ENCODE measurements at regions not wholly inside any gene's neighbourhood (a gene's known extent, or its start where the extent isn't known, plus 50 kb on each side); places are given as distances from the start of the nearest gene placed in this dataset.

- no peaks in the 10 kb centered on the region for H3K4me1 ChIP-seq (ENCODE audit: control insufficient read depth, insufficient read depth, low read length)
- no peak overlapping the region for H3K27ac ChIP-seq (ENCODE audit: insufficient read depth, low read depth, low read length, poor library complexity, severe bottlenecking)
- no peaks in the 10 kb centered on the region for H3K27me3 ChIP-seq (ENCODE audit: control insufficient read depth, insufficient read depth, low read length, poor library complexity, severe bottlenecking)
- H3K36me3 ChIP-seq (ENCODE audit: control insufficient read depth, insufficient read depth, low read length) = no peaks in the 10 kb centered on the region
- WGBS, 2 experiments = 91 to 93% methylated on average over 7 of the region's 7 CpGs
- no peaks in the 10 kb centered on the region for H3K9me3 ChIP-seq (ENCODE audit: control insufficient read depth, low read length)
- no peak overlapping the region for H3K4me3 ChIP-seq (ENCODE audit: insufficient read depth, low read depth, low read length)
Observed at GRCh38 chr6:165976684-165977083, 191.0 kb downstream of the TBXT start.

- Histone ChIP-seq H3K27ac (ENCODE audit: insufficient read depth, low read depth, low read length, poor library complexity, severe bottlenecking) (no peak overlapping the region), H3K27me3 (ENCODE audit: control insufficient read depth, insufficient read depth, low read length, poor library complexity, severe bottlenecking) (no peaks in the 10 kb centered on the region), H3K9me3 (ENCODE audit: control insufficient read depth, low read length) (no peaks in the 10 kb centered on the region), H3K4me1 (ENCODE audit: control insufficient read depth, insufficient read depth, low read length) (no peaks in the 10 kb centered on the region), H3K4me3 (ENCODE audit: insufficient read depth, low read depth, low read length) (no peak overlapping the region), H3K36me3 (ENCODE audit: control insufficient read depth, insufficient read depth, low read length) (no peaks in the 10 kb centered on the region)
- 84 to 86% methylated on average over 7 of the region's 7 CpGs for WGBS, 2 experiments
Observed at GRCh38 chr6:165974817-165975216, 192.8 kb downstream of the TBXT start.

- no peak overlapping the region for H3K4me3 ChIP-seq (ENCODE audit: insufficient read depth, low read depth, low read length)
- no peaks in the 10 kb centered on the region for H3K4me1 ChIP-seq (ENCODE audit: control insufficient read depth, insufficient read depth, low read length)
- no peaks in the 10 kb centered on the region for H3K9me3 ChIP-seq (ENCODE audit: control insufficient read depth, low read length)
- 90 to 94% methylated on average over 7 of the region's 7 CpGs for WGBS, 2 experiments
- no peaks in the 10 kb centered on the region for H3K27me3 ChIP-seq (ENCODE audit: control insufficient read depth, insufficient read depth, low read length, poor library complexity, severe bottlenecking)
- H3K36me3 ChIP-seq (ENCODE audit: control insufficient read depth, insufficient read depth, low read length) = no peaks in the 10 kb centered on the region
- H3K27ac ChIP-seq (ENCODE audit: insufficient read depth, low read depth, low read length, poor library complexity, severe bottlenecking) = no peak overlapping the region
Observed at GRCh38 chr6:165973473-165973872, 194.2 kb downstream of the TBXT start.

- Histone ChIP-seq H3K27me3 (ENCODE audit: control insufficient read depth, insufficient read depth, low read length, poor library complexity, severe bottlenecking) (no peaks in the 10 kb centered on the region), H3K4me3 (ENCODE audit: insufficient read depth, low read depth, low read length) (no peak overlapping the region), H3K36me3 (ENCODE audit: control insufficient read depth, insufficient read depth, low read length) (no peaks in the 10 kb centered on the region), H3K4me1 (ENCODE audit: control insufficient read depth, insufficient read depth, low read length) (no peaks in the 10 kb centered on the region), H3K9me3 (ENCODE audit: control insufficient read depth, low read length) (no peaks in the 10 kb centered on the region), H3K27ac (ENCODE audit: insufficient read depth, low read depth, low read length, poor library complexity, severe bottlenecking) (no peak overlapping the region)
- WGBS, 2 experiments = 79 to 80% methylated on average over 12 of the region's 12 CpGs
Observed at GRCh38 chr6:165972139-165972802, 195.4 kb downstream of the TBXT start.

GRCh38 chr6:165971202-165971601 is 196.4 kb downstream of the TBXT start:
- H3K4me3 ChIP-seq (ENCODE audit: insufficient read depth, low read depth, low read length) = no peak overlapping the region
- no peaks in the 10 kb centered on the region for H3K4me1 ChIP-seq (ENCODE audit: control insufficient read depth, insufficient read depth, low read length)
- H3K27me3 ChIP-seq (ENCODE audit: control insufficient read depth, insufficient read depth, low read length, poor library complexity, severe bottlenecking) = no peaks in the 10 kb centered on the region
- H3K9me3 ChIP-seq (ENCODE audit: control insufficient read depth, low read length) = no peaks in the 10 kb centered on the region
- no peaks in the 10 kb centered on the region for H3K36me3 ChIP-seq (ENCODE audit: control insufficient read depth, insufficient read depth, low read length)
- 89 to 91% methylated on average over 4 of the region's 4 CpGs for WGBS, 2 experiments
- H3K27ac ChIP-seq (ENCODE audit: insufficient read depth, low read depth, low read length, poor library complexity, severe bottlenecking) = no peak overlapping the region

GRCh38 chr6:165970001-165970400 is 197.7 kb downstream of the TBXT start:
- no peaks in the 10 kb centered on the region for H3K9me3 ChIP-seq (ENCODE audit: control insufficient read depth, low read length)
- H3K4me1 ChIP-seq (ENCODE audit: control insufficient read depth, insufficient read depth, low read length) = no peaks in the 10 kb centered on the region
- H3K27me3 ChIP-seq (ENCODE audit: control insufficient read depth, insufficient read depth, low read length, poor library complexity, severe bottlenecking) = no peaks in the 10 kb centered on the region
- WGBS, 2 experiments = 82 to 85% methylated on average over 4 of the region's 4 CpGs
- no peak overlapping the region for H3K4me3 ChIP-seq (ENCODE audit: insufficient read depth, low read depth, low read length)
- no peak overlapping the region for H3K27ac ChIP-seq (ENCODE audit: insufficient read depth, low read depth, low read length, poor library complexity, severe bottlenecking)
- no peaks in the 10 kb centered on the region for H3K36me3 ChIP-seq (ENCODE audit: control insufficient read depth, insufficient read depth, low read length)

- no peaks in the 10 kb centered on the region for H3K36me3 ChIP-seq (ENCODE audit: control insufficient read depth, insufficient read depth, low read length)
- H3K27me3 ChIP-seq (ENCODE audit: control insufficient read depth, insufficient read depth, low read length, poor library complexity, severe bottlenecking) = no peaks in the 10 kb centered on the region
- no peak overlapping the region for H3K27ac ChIP-seq (ENCODE audit: insufficient read depth, low read depth, low read length, poor library complexity, severe bottlenecking)
- H3K9me3 ChIP-seq (ENCODE audit: control insufficient read depth, low read length) = no peaks in the 10 kb centered on the region
- 95 to 97% methylated on average over 4 to 5 of the region's 6 CpGs for WGBS, 2 experiments
- H3K4me1 ChIP-seq (ENCODE audit: control insufficient read depth, insufficient read depth, low read length) = no peaks in the 10 kb centered on the region
- no peak overlapping the region for H3K4me3 ChIP-seq (ENCODE audit: insufficient read depth, low read depth, low read length)
Observed at GRCh38 chr6:165969184-165969583, 198.5 kb downstream of the TBXT start.

GRCh38 chr6:165968408-165968807 is 199.2 kb downstream of the TBXT start:
- 95% methylated on average over 3 of the region's 3 CpGs for WGBS, 2 experiments
- no peak overlapping the region for H3K4me3 ChIP-seq (ENCODE audit: insufficient read depth, low read depth, low read length)
- H3K36me3 ChIP-seq (ENCODE audit: control insufficient read depth, insufficient read depth, low read length) = no peaks in the 10 kb centered on the region
- no peaks in the 10 kb centered on the region for H3K4me1 ChIP-seq (ENCODE audit: control insufficient read depth, insufficient read depth, low read length)
- no peak overlapping the region for H3K27ac ChIP-seq (ENCODE audit: insufficient read depth, low read depth, low read length, poor library complexity, severe bottlenecking)
- H3K9me3 ChIP-seq (ENCODE audit: control insufficient read depth, low read length) = no peaks in the 10 kb centered on the region
- no peaks in the 10 kb centered on the region for H3K27me3 ChIP-seq (ENCODE audit: control insufficient read depth, insufficient read depth, low read length, poor library complexity, severe bottlenecking)

- Histone ChIP-seq H3K36me3 (ENCODE audit: control insufficient read depth, insufficient read depth, low read length) (no peaks in the 10 kb centered on the region), H3K9me3 (ENCODE audit: control insufficient read depth, low read length) (no peaks in the 10 kb centered on the region), H3K4me3 (ENCODE audit: insufficient read depth, low read depth, low read length) (no peak overlapping the region), H3K4me1 (ENCODE audit: control insufficient read depth, insufficient read depth, low read length) (no peaks in the 10 kb centered on the region), H3K27ac (ENCODE audit: insufficient read depth, low read depth, low read length, poor library complexity, severe bottlenecking) (no peak overlapping the region), H3K27me3 (ENCODE audit: control insufficient read depth, insufficient read depth, low read length, poor library complexity, severe bottlenecking) (no peaks in the 10 kb centered on the region)
- WGBS, 2 experiments = 89 to 92% methylated on average over 5 of the region's 5 CpGs
Observed at GRCh38 chr6:165967810-165968407, 199.7 kb downstream of the TBXT start.

- Histone ChIP-seq H3K4me3 (ENCODE audit: insufficient read depth, low read depth, low read length) (no peak overlapping the region), H3K9me3 (ENCODE audit: control insufficient read depth, low read length) (no peaks in the 10 kb centered on the region), H3K4me1 (ENCODE audit: control insufficient read depth, insufficient read depth, low read length) (no peaks in the 10 kb centered on the region), H3K27ac (ENCODE audit: insufficient read depth, low read depth, low read length, poor library complexity, severe bottlenecking) (no peak overlapping the region), H3K36me3 (ENCODE audit: control insufficient read depth, insufficient read depth, low read length) (no peaks in the 10 kb centered on the region), H3K27me3 (ENCODE audit: control insufficient read depth, insufficient read depth, low read length, poor library complexity, severe bottlenecking) (no peaks in the 10 kb centered on the region)
- WGBS, 2 experiments = 89 to 94% methylated on average over 6 of the region's 6 CpGs
Observed at GRCh38 chr6:165963750-165964149, 203.9 kb downstream of the TBXT start.
